Islet precursor cell (in vitro differentiated cells): ENCODE measurements at regions not wholly inside any gene's neighbourhood (a gene's known extent, or its start where the extent isn't known, plus 50 kb on each side); places are given as distances from the start of the nearest gene placed in this dataset.
"Not testable (repeated sequence)": the region's sequence is repeated elsewhere in the genome, so short reads cannot be mapped to it uniquely, and the experiment has no call there.

ENCODE experiments used
- DNase-seq: peaks from one replicate; pipeline ENCODE4 v3.0.0-alpha.2; 2018

DNA sequence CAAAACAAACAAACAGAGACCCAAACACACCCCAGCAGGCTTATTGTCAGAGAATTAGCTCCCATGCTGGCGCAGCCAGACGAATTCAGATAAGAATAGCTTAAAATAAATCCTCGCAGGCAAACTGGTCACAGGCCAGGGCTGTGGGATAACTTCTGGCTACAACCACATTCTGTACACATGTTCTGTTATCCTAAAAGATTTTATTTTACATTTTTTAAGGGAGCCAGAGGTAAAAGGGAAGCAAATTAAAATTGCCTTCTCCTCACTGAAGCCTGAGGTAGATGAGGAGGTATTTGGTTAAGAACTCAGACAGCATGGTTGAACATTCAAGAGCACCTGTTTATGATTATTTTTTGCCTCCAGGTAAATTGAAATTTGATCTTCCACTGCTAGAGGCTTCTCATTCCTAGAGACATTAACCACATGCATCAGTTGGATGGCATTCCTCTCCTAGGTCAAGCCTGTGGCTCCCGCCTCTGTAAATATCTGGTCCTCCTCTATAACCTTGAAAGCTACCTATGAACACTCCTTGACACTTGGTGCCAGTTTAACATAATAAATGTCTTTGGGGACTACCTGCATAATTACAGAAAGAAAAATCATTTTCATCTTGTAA is 190.3 kb downstream of the SATB1 start:
- DNase-seq = no peak

DNA sequence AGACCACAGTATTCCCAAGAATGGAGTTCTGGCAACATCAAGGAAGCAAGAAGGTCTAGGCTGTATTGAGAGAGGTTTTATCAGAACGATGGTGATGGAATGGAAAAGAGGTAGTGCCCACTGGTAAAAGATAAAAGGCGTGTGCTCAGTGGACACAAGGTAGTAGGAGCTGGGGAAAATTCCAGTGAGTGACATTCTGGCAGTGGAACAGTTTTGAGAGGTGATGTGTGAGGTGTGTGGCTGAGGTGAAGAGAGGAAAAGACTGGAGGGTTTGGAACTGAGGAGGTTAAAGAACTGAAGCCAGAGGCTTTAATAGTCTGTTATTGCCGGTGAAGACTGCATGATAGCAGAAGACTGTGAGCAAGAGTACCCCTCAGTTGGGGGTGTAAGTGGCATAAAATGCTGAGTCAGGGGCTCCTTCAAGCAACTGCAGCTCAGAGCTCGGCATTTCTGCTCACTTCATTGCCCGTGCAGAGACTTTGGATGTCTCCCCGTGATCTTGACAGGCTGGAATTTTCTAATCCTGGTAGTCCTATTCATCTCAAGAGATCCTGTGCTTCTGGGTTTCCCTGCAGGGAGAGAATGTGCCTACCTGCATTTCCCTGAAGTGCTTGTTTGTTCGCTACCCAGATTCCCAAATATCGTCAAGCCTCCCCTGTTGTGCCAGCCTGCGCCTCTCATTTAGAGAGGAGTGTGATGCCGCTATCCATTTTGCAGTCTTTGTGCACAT is 191.0 kb downstream of the SATB1 start:
- DNase-seq = no peak

DNA sequence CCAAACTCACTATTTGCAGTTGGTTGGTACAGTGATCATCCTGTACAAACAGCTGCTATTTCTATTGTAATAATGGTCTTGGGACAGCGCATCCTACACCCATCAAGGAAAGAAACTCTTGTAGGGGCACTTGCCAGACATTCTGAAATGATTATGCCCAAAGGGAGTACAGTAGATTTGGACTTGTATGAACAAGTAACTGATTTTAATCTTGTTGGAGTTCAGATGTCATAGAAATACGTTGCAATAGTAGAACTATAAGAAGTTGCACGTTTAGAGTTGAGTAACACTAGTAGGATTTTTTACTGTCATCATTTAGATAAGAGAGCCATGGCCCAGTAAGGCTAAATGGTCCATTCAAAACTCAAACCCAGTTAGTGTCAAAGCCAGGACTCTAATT is 192.8 kb downstream of the SATB1 start:
- no peak for DNase-seq

GRCh38 chr3:18228060-18228459 is 197.1 kb downstream of the SATB1 start:
- no peak for DNase-seq

GRCh38 chr3:18225709-18226108 is 199.4 kb downstream of the SATB1 start:
- no peak for DNase-seq

DNA sequence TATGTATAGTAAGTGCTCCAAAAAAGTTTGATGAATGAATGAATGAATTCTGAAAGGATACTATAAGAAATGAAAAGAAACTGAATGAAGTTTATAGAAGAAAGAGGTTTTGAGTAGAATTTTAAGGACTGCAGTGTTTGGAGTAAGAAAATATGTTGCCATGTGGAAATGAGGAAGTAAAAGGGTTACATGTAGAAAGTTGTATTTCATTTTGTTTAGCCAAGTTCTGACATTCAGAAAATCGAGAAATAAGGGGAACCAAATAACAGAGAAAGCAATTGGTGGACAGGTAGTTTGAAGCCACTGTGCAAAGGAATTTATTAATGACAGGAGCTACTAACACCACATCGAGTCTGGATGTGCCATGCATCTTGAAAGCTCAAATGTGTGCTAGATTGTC is 200.7 kb downstream of the SATB1 start:
- DNase-seq = no peak

DNA sequence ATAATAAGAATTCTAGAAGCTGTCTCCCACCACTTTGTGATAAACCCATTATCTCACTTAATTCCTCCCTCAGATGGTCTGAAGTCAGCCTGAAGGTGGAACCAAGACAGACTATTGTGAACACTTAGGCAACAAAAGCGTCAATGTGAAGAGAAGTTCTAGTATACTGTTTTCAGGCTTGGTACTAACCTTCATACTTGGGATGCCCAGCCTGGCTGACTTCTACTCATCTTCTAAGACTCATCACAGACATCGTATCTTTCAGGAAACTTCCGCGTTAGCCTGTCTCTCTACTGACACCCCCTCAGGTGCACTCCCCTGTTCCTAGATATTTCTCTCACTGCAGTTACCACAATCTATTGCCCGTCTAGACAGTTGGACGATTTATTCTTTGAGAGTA is 201.2 kb downstream of the SATB1 start:
- DNase-seq = no peak

- DNase-seq = no peak
These were observed 201.6 kb downstream of the SATB1 start for GRCh38 chr3:18223571-18223970.

DNA sequence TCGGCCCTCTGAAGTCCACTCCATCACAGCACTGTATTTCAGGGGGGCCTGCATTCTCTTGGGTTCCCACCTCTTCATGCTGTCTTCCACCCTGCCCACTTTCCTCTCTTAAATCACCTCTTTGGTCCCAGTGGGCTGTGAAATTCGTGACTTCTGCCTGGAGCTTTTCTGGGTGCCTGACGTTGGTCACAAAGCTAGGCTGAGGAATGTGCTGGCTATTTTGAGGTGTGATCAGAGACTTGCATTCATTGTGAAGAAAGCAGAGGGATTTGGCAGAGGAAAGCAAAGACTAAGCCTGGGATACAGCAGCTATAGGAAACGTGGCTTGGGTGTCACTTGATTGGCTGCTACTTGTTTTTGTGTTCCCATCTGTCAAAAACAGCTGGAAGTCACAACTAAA is 202.5 kb downstream of the SATB1 start:
- DNase-seq = no peak

DNA sequence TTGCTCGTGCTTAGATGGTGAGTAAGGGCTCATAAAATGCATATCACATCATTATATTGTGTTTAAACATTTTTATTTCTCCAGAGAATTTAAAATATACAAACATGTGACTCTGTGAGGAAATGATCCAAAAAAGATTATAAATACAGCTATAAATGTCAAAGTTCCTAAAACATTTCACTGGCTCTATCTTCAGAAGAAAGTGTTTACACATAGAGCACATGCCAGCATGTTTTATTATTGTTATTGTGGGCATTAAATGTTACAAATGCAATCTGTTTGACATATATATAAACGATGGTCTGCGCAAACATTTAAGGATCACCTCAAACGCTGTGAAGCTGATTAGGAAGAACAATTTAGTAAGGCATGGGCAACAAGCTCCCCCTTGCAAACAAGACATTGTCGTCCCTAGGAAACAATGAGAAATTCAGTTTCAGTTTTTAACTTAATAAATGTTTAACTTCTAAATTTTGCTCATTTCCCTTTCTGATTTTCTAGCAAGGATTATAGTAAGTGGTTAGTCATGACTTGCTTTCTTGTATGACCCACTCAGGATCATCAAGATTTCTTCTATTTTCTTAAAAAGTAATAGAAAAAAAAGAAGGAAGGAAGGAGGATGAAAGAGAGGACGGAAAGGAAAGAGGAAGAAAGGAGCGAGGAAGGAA is 207.5 kb downstream of the SATB1 start:
- no peak for DNase-seq

DNA sequence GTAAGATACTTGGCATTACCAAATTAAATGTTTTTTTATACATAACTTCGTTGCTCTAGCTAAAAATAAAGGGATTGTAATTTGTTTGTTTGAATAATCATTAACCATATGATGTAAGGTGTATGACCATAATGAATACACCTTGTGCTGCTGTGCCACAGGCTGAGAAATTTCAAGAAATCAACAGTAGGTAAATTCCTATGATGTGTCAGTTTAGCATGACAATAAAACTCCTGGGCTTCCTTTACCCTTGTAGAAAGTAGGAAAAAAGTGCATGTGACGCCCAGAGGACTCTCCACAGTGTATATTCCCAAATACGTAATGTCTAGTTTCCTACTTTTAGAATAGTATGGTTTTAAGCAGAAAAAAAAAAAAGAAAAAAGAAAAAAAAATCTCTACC is 208.1 kb downstream of the SATB1 start:
- DNase-seq = no peak

DNA sequence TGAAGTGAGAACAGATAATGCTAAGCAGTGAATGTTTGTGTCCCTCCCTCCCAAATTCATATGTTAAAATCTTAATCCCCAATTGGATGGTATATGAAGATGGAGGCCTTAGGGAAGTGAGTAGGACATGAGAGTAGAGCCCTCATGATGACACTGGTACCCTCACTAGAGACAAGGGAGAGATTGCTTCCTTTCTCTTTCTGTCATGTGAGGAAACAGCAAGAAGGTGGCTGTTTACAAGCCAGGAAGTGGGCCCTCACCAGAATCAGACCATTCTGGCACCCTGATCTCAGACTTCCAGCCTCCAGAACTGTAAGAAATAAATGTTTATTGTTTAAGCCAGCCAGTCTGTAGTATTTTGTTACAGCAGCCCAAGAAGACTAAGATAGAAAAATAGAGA is 209.5 kb downstream of the SATB1 start:
- no peak for DNase-seq

DNA sequence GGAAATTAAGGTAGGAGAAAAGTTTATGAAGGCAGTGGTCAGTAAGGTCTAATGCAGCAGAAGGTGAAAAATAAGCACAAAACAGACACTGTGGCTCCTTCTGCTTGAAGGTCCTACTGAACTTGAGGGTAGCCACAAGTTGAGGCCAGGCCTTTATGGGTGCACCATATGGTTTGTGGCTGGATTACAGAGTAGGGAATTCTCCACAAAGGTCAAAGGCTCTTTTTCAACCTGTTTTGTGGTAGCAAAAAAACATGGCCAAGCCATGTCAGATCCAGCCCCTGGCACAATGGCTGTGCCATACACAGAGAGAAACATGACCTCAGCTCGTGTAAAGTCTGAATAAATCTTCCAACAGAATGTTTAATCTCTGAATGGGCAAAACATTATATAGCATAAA is 214.0 kb downstream of the SATB1 start:
- DNase-seq = no peak

- no peak for DNase-seq
These were observed 216.3 kb downstream of the SATB1 start for GRCh38 chr3:18208856-18209255.

GRCh38 chr3:18208091-18208490 is 217.0 kb downstream of the SATB1 start:
- DNase-seq = no peak

DNA sequence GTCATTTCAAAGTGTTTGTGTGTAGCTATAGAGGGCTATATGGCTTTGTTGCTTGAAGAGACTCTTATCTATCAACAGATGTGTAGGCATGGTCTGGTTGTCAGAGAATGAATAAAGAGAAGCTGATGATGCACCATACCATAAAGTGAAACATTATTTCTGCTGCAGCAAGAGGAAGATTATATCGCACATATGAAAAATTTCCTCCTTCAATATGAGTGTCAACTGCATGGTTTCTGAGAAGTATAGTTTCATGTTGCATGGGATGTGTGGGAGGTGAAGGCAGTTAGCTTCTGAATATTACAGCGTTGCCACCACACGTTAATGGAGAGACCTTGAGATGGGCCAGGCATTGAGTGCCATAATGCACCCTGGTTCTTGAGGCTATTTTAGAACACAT is 217.9 kb downstream of the SATB1 start:
- no peak for DNase-seq

DNA sequence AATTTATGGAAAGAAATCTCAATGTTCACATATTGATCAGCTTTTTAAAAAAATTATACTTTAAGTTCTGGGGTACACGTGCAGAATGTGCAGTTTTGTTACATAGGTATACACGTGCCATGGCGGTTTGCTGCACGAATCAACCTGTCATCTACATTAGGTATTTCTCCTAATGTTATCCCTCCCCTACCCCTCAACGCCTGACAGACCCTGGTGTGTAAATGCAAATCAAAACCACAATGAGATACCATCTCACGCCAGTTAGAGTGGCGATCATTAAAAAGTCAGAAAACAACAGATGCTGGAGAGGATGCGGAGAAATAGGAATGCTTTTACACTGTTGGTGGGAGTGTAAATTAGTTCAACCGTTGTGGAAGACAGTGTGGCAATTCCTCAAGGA is 219.4 kb downstream of the SATB1 start:
- not testable (repeated sequence) for DNase-seq

DNA sequence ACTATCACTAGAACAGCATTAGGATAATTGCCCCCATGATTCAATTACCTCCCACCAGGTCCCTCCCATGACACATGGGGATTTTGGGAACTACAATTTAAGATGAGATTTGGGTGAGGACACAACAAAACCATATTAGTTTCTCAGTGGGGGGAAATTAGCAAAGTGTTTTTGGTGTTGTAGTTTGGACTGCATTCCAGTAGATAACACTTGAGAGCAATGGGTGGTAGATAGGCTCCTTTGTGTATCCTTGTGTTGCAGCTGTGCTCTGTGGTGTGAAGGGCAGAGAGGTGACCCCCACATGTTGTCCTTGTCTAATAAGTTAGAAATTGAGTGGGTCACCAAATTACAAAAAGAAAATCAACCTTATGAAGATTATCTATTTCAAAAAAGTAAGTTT is 223.8 kb downstream of the SATB1 start:
- no peak for DNase-seq

DNA sequence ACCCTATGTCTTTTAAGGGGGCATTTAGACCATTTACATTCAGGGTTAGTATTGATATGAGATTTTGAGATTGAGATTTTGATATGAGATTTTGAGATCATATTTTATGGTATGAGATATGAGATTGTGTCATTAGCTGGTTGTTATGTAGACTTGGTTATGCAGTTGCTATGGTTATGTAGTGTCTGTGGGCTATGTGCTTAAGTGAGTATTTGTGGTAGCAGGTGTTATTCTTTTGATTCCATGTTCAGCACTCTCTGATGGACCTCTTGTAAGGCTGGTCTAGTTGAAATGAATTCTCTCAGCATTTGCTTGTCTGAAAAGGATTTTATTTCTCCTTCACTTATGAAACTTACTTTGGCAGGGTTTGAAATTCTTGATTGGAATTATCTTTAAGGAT is 225.4 kb downstream of the SATB1 start:
- DNase-seq = no peak

DNA sequence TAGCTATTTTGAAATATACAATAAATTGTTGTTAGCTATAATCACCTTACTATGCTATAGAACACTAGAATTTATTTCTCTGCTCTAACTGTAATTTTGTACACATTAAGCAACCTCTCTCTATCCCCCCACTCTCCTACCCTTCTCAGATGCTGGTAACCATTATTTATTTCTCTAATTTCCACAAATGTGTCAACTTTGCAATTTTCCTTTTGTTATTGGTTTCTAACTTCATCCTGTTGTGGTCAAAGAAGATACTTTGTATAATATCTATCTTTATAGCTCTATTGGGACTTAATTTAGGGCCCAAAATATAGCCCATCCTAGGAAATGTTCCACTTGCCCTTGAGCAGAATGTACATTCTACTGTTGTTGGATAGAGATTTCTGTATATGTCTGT is 229.3 kb downstream of the SATB1 start:
- no peak for DNase-seq

- no peak for DNase-seq
These were observed 230.7 kb downstream of the SATB1 start for GRCh38 chr3:18194431-18194830.

DNA sequence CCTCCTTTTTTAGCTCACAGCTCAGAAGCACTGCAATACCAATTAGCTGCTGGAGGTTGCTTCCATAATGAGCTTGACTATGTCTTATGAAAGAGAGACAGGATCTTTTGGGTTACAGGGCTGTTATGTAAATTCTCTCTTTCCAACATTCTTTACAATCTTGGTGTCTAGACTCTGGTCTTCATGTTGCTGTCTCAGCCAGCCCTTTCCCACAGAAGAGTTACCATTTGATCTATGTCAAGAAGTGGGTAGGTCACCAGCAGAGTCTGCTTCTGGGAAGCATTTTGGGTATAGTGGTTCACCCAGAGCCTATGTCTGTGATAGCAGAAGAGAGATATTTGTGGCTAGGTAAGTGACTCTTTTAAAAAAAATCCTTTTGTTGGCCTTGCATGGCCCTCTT is 234.5 kb downstream of the SATB1 start:
- peak; percentile 57 for DNase-seq

DNA sequence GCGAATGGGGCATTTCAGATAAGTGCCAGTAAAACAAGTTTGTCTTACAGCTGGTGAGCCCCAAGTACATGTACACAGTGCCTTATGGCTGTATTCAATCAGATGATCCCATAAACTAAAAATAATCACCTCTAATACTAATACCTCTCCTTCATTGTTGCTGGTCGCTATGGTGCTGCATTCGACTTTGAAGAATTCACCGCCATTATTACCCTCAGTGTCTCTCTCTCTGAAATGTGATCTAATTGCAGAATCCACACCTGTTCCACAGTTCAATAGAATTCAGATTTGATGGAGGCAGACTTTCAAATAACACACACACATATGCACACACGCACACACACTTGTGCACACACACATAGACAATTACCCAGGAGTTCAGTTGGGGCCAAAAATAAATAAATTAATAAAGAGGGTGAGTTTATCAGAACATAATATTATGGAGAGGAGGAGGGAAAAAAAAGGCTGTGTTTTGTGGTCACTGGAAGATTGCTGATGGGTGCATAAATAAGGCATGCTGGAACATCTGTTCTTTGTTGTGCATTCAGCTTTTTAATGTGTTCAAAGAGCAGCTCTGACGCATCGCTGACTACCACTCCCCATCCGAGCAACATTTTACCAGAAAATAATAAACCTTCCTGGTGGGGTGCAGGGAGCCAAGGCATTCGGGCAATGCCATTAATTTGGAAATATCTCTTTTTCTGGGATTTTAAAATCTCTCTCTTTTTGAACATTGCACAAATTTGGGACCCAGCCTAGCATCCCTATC is 235.7 kb downstream of the SATB1 start:
- no peak for DNase-seq

GRCh38 chr3:18188491-18188890 is 236.6 kb downstream of the SATB1 start:
- DNase-seq = no peak
